GM19397 (cell line): ENCODE measurements at regions not wholly inside any gene's neighbourhood (a gene's known extent, or its start where the extent isn't known, plus 50 kb on each side); places are given as distances from the start of the nearest gene placed in this dataset.
"Not testable (repeated sequence)": the region's sequence is repeated elsewhere in the genome, so short reads cannot be mapped to it uniquely, and the experiment has no call there.

Experiments
- ATAC-seq: cut with Tn5 transposase; IDR thresholded peaks from one replicate; pipeline ENCODE4 v1.9.1; 2021; ENCODE audit warnings: mild to moderate bottlenecking, moderate library complexity; ENCODE audit not compliant: unreplicated experiment

- no peak for ATAC-seq
Observed at GRCh38 chr14:97804056-97804455, 1006.9 kb downstream of the VRK1 start.

- ATAC-seq: no peak
Observed at GRCh38 chr14:97806891-97807290, 1009.7 kb downstream of the VRK1 start.

GRCh38 chr14:97808541-97808940 is 1011.4 kb downstream of the VRK1 start:
- ATAC-seq: not testable (repeated sequence)

- ATAC-seq: no peak
Observed at GRCh38 chr14:97813556-97813955, 1016.4 kb downstream of the VRK1 start.

- no peak for ATAC-seq
Observed at GRCh38 chr14:97820781-97821180, 1023.6 kb downstream of the VRK1 start.

- no peak for ATAC-seq
Observed at GRCh38 chr14:97824218-97824617, 1027.0 kb downstream of the VRK1 start.

- no peak for ATAC-seq
Observed at GRCh38 chr14:97827746-97828145, 1030.6 kb downstream of the VRK1 start.

GRCh38 chr14:97832776-97833175 is 1035.6 kb downstream of the VRK1 start:
- no peak for ATAC-seq

GRCh38 chr14:97838986-97839385 is 1041.8 kb downstream of the VRK1 start:
- no peak for ATAC-seq

- no peak for ATAC-seq
Observed at GRCh38 chr14:97840159-97840558, 1043.0 kb downstream of the VRK1 start.

GRCh38 chr14:97841762-97842161 is 1044.6 kb downstream of the VRK1 start:
- no peak for ATAC-seq

- no peak for ATAC-seq
Observed at GRCh38 chr14:97843066-97843465, 1045.9 kb downstream of the VRK1 start.

- ATAC-seq: no peak
Observed at GRCh38 chr14:97844042-97844441, 1046.9 kb downstream of the VRK1 start.

GRCh38 chr14:97846156-97846555 is 1049.0 kb downstream of the VRK1 start:
- no peak for ATAC-seq

GRCh38 chr14:97848317-97848980 is 1051.3 kb downstream of the VRK1 start:
- ATAC-seq: no peak

GRCh38 chr14:97850466-97850865 is 1053.3 kb downstream of the VRK1 start:
- no peak for ATAC-seq

GRCh38 chr14:97850886-97851285 is 1053.7 kb downstream of the VRK1 start:
- no peak for ATAC-seq

GRCh38 chr14:97851428-97851995 is 1054.3 kb downstream of the VRK1 start:
- no peak for ATAC-seq

- no peak for ATAC-seq
Observed at GRCh38 chr14:97854918-97855317, 1057.7 kb downstream of the VRK1 start.

GRCh38 chr14:97866195-97866594 is 1069.0 kb downstream of the VRK1 start:
- no peak for ATAC-seq

GRCh38 chr14:97866664-97867063 is 1069.5 kb downstream of the VRK1 start:
- no peak for ATAC-seq

- no peak for ATAC-seq
Observed at GRCh38 chr14:97873291-97873690, 1076.1 kb downstream of the VRK1 start.

GRCh38 chr14:97874394-97874793 is 1077.2 kb downstream of the VRK1 start:
- no peak for ATAC-seq
